Spleen (tissue), 11 donors: ENCODE measurements at regions not wholly inside any gene's neighbourhood (a gene's known extent, or its start where the extent isn't known, plus 50 kb on each side); places are given as distances from the start of the nearest gene placed in this dataset.

Experiments
- DNase-seq: peaks from one replicate; pipeline ENCODE4 v3.0.0-alpha.2; 2020
- H3K27ac ChIP-seq, 8 donors: fragments of 200-600 bp; sonication (generic) in 7 of 8; 1 replicate in 4 of 8; 2 replicates in 4 of 8; pipeline versions ENCODE4 v1.5.0 to v1.8.0; 2016 to 2021; ENCODE audit warnings: inconsistent platforms in 4 of 8, mild to moderate bottlenecking in 4 of 8, moderate library complexity in 1 of 8
- H3K27me3 ChIP-seq, 7 donors: fragments of 200-600 bp; sonication (generic) in 6 of 7; replicated peaks in 1 of 7; 1 replicate in 4 of 7; 2 replicates in 3 of 7; pipeline versions ENCODE4 v1.5.0 to v1.8.0; 2016 to 2021; ENCODE audit warnings: inconsistent platforms in 3 of 7, mild to moderate bottlenecking in 1 of 7
- H3K36me3 ChIP-seq, 6 donors: fragments of 200-600 bp; sonication (generic) in 5 of 6; 1 replicate in 4 of 6; 2 replicates in 2 of 6; pipeline versions ENCODE4 v1.5.0 to v1.8.0; 2016 to 2021; ENCODE audit warnings: inconsistent platforms in 2 of 6
- H3K4me1 ChIP-seq, 6 donors: fragments of 200-600 bp; sonication (generic) in 5 of 6; 1 replicate in 3 of 6; 2 replicates in 3 of 6; pipeline versions ENCODE4 v1.5.0 to v1.8.0; 2016 to 2021; ENCODE audit warnings: inconsistent platforms in 3 of 6
- H3K4me3 ChIP-seq, 8 donors: fragments of 200-600 bp; sonication (generic) in 7 of 8; 1 replicate in 4 of 8; 2 replicates in 4 of 8; pipeline versions ENCODE4 v1.5.0 to v1.8.0; 2016 to 2021; ENCODE audit warnings: inconsistent platforms in 4 of 8, mild to moderate bottlenecking in 4 of 8, moderate library complexity in 2 of 8
- H3K9me3 ChIP-seq, 8 donors: fragments of 200-600 bp; sonication (generic) in 7 of 8; 1 replicate in 4 of 8; 2 replicates in 4 of 8; pipeline versions ENCODE4 v1.5.0 to v1.8.0; 2016 to 2021; ENCODE audit warnings: inconsistent platforms in 4 of 8
- CTCF ChIP-seq, 11 experiments: fragments of 200-600 bp in 7 of 11; fragments of 450-650 bp in 4 of 11; sonication (generic) in 4 of 11; IDR thresholded peaks in 8 of 11; conservative IDR thresholded peaks in 3 of 11; 1 replicate in 7 of 11; 2 replicates in 4 of 11; pipeline versions ENCODE4 v1.4.0 to v1.8.0; 2016 to 2021; ENCODE audit warnings: antibody characterized with exemption in 11 of 11, inconsistent platforms in 4 of 11, mild to moderate bottlenecking in 1 of 11
- POLR2A ChIP-seq, 3 donors: fragments of 450-650 bp; IDR thresholded peaks; one replicate each; pipeline ENCODE4 v1.5.1; 2017; ENCODE audit warnings: antibody characterized with exemption in 3 of 3, mild to moderate bottlenecking in 1 of 3
- POLR2AphosphoS5 ChIP-seq, 3 donors: sonication (generic); formaldehyde crosslinking; IDR thresholded peaks; one replicate each; pipeline ENCODE4 v1.5.1; 2017; ENCODE audit warnings: antibody characterized with exemption in 3 of 3
- WGBS, 5 donors: extraction: QIAGEN DNeasy Blood & Tissue Kit in 3 of 5; methylation state at CpG; one replicate each; pipeline versions ENCODE4 v1.1.5 to v1.1.7; 2013 to 2018; 5-methylcytosine and 5-hydroxymethylcytosine counted together
- intact Hi-C: fragments of 100-400 bp; cut with DNase I; formaldehyde crosslinking; loops from one replicate; pipeline ENCODE4 v1.15.0; 2023; ENCODE audit warnings: low total_unique reads
- donor health status: healthy with polysubstance abuse.
- donor health status: DM: no; HTN: no; CAD: no; lungs with moderate emphysema.
- donor health status: DM: no; HTN: no; CAD: no.
- donor health status: Bipolar disorder and iron deficiency.
- donor health status: healthy.
- donor health status: DM: no; HTN: no; CAD: no.
- donor health status: DM: yes; HTN: yes; CAD: no.

- Histone ChIP-seq H3K4me1 (peaks cover 0 to 19% (median 0%) of the 10 kb centered on the region in 6 donors), H3K4me3 (no peak overlapping the region), H3K36me3 (no peaks in the 10 kb centered on the region), H3K9me3 (no peaks in the 10 kb centered on the region), H3K27me3 (peaks cover 0 to 95% (median 17%) of the 10 kb centered on the region in 7 donors), H3K27ac (no peak overlapping the region)
- WGBS, 5 donors, result 76 to 87% (median 85%) methylated on average over 28 of the region's 28 CpGs
- TF ChIP-seq CTCF (IDR thresholded peaks at IDR 0.05 in 8 of 11, conservative IDR thresholded peaks at IDR 0.05 in 3 of 11) (no peak), POLR2A (IDR thresholded peaks at IDR 0.05) (no peak), POLR2AphosphoS5 (IDR thresholded peaks at IDR 0.05) (no peak)
- intact Hi-C loops, result loop anchor here (5.0 kb wide), 1 partner anchor 935 kb away; no protein-coding TSS in a partner anchor
- no peak for DNase-seq
Observed at GRCh38 chr10:129032372-129033313, 434.4 kb upstream of the MGMT start.

- DNase-seq, result no peak
- peaks cover 0 to 94% (median 17%) of the 10 kb centered on the region in 7 donors for H3K27me3 ChIP-seq
- WGBS, 5 donors, result 74 to 90% (median 83%) methylated on average over 8 of the region's 8 CpGs
- no peaks in the 10 kb centered on the region for H3K36me3 ChIP-seq
- TF ChIP-seq POLR2AphosphoS5 (IDR thresholded peaks at IDR 0.05), result no peak
- TF ChIP-seq CTCF (IDR thresholded peaks at IDR 0.05 in 8 of 11, conservative IDR thresholded peaks at IDR 0.05 in 3 of 11), result no peak
- no peak for TF ChIP-seq POLR2A (IDR thresholded peaks at IDR 0.05)
- no peak overlapping the region for H3K4me3 ChIP-seq
- intact Hi-C loops, result loop anchor here (5.0 kb wide), 1 partner anchor 934 kb away; no protein-coding TSS in a partner anchor
- H3K27ac ChIP-seq, result no peak overlapping the region
- H3K4me1 ChIP-seq, result peaks cover 0 to 19% (median 0%) of the 10 kb centered on the region in 6 donors
- H3K9me3 ChIP-seq, result no peaks in the 10 kb centered on the region
Observed at GRCh38 chr10:129033340-129033739, 433.7 kb upstream of the MGMT start.

DNA sequence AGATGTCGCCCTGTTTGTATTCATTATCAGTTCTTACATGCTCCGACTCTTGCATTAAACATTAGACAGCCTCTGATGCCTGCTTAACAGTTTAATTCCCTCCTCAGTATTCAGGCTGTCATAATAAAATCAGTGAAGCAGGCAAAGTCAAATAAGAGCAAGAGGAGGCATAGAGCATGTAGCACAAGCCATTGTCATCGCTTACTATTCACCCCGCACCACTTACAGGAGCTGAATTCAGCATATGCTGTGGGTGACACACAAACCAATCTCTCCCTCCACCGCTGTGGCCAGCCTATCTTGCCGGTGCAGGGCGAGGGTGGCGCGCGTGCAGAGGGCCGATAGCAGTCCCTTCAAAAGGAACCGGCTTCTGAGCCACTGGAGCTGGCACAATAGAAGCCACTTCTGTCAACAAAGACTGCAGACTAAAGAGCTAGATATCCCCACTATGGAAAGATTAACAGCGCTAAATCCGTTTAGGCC lies 433.2 kb upstream of the MGMT start:
- no peaks in the 10 kb centered on the region for H3K9me3 ChIP-seq
- H3K27ac ChIP-seq, result no peak overlapping the region
- no peak overlapping the region for H3K4me3 ChIP-seq
- intact Hi-C loops, result loop anchor here (5.0 kb wide), 1 partner anchor 933 kb away; no protein-coding TSS in a partner anchor
- DNase-seq, result no peak
- no peaks in the 10 kb centered on the region for H3K36me3 ChIP-seq
- WGBS, 5 donors, result 40 to 61% (median 44%) methylated on average over 14 of the region's 14 CpGs
- TF ChIP-seq POLR2A (IDR thresholded peaks at IDR 0.05), result no peak
- no peak for TF ChIP-seq CTCF (IDR thresholded peaks at IDR 0.05 in 8 of 11, conservative IDR thresholded peaks at IDR 0.05 in 3 of 11)
- TF ChIP-seq POLR2AphosphoS5 (IDR thresholded peaks at IDR 0.05), result no peak
- peaks cover 0 to 89% (median 17%) of the 10 kb centered on the region in 7 donors for H3K27me3 ChIP-seq
- peaks cover 0 to 19% (median 0%) of the 10 kb centered on the region in 6 donors for H3K4me1 ChIP-seq
